PC-9 (cell line): ENCODE measurements at regions not wholly inside any gene's neighbourhood (a gene's known extent, or its start where the extent isn't known, plus 50 kb on each side); places are given as distances from the start of the nearest gene placed in this dataset.
"Not testable (repeated sequence)": the region's sequence is repeated elsewhere in the genome, so short reads cannot be mapped to it uniquely, and the experiment has no call there.

Source experiments
- BruUV-seq: library from RNA; stranded (reverse); fragments of 400-500 nt; replicated peaks from 2 replicates; lab custom pipeline; 2021; lab: Mats Ljungman, UMichigan
- CTCF ChIA-PET: fragments of 300-600 bp; sonication (Branson Sonifier 250); formaldehyde crosslinking; loops from one replicate; lab custom pipeline; 2022; ENCODE audit warnings: antibody characterized with exemption; lab: Charles Lee
- POLR2A ChIA-PET: fragments of 300-600 bp; sonication (Branson Sonifier 250); formaldehyde crosslinking; loops from one replicate; lab custom pipeline; 2022; ENCODE audit warnings: antibody characterized with exemption; ENCODE audit not compliant: unreplicated experiment; lab: Charles Lee
- DNase-seq, 2 experiments: peaks; one replicate each; pipeline versions ENCODE4 v3.0.0 to v3.0.0-alpha.2; 2015 to 2022; ENCODE audit warnings: mixed read lengths in 1 of 2
- H2AFZ ChIP-seq: fragments of 200-600 bp; sonication (generic); 2 replicates; pipeline ENCODE4 v1.8.1; 2017; ENCODE audit warnings: antibody characterized with exemption
- H3F3A ChIP-seq: fragments of 200-600 bp; sonication (generic); 2 replicates; pipeline ENCODE4 v1.8.1; 2017; ENCODE audit warnings: antibody characterized with exemption, mild to moderate bottlenecking, low read depth; ENCODE audit not compliant: insufficient read depth
- H3K27ac ChIP-seq: fragments of 200-600 bp; sonication (generic); 2 replicates; pipeline ENCODE4 v1.6.1; 2016; ENCODE audit warnings: mixed run types
- H3K27me3 ChIP-seq: fragments of 200-600 bp; sonication (generic); 2 replicates; pipeline ENCODE4 v1.6.1; 2016; ENCODE audit warnings: low read depth, mixed run types; ENCODE audit not compliant: insufficient read depth
- H3K36me3 ChIP-seq: fragments of 200-600 bp; sonication (generic); 2 replicates; pipeline ENCODE4 v1.6.1; 2016; ENCODE audit warnings: low read depth, mixed run types
- H3K4me1 ChIP-seq: fragments of 200-600 bp; sonication (generic); replicated peaks from 2 replicates; pipeline ENCODE4 v1.6.1; 2016; ENCODE audit warnings: mixed run types; ENCODE audit not compliant: insufficient read depth
- H3K4me2 ChIP-seq: fragments of 200-600 bp; sonication (generic); 2 replicates; pipeline ENCODE4 v1.6.1; 2017; ENCODE audit warnings: mixed run types
- H3K4me3 ChIP-seq: fragments of 200-600 bp; sonication (generic); 2 replicates; pipeline ENCODE4 v1.6.1; 2016; ENCODE audit warnings: mixed run types
- H3K79me2 ChIP-seq: fragments of 200-600 bp; sonication (generic); 2 replicates; pipeline ENCODE4 v1.6.1; 2017; ENCODE audit warnings: low read depth, mixed run types
- H3K9me2 ChIP-seq: fragments of 200-600 bp; sonication (generic); 2 replicates; pipeline ENCODE4 v1.8.1; 2017; ENCODE audit warnings: mild to moderate bottlenecking; ENCODE audit not compliant: insufficient read depth
- H3K9me3 ChIP-seq: fragments of 200-600 bp; sonication (generic); 2 replicates; pipeline ENCODE4 v1.8.1; 2016; ENCODE audit warnings: low read depth; ENCODE audit not compliant: insufficient read depth
- H4K20me1 ChIP-seq: fragments of 200-600 bp; sonication (generic); 2 replicates; pipeline ENCODE4 v1.8.1; 2017; ENCODE audit not compliant: insufficient read depth
- CTCF ChIP-seq: fragments of 200-600 bp; sonication (generic); conservative IDR thresholded peaks from 2 replicates; pipeline ENCODE4 v1.6.1; 2017; ENCODE audit warnings: mixed run types, antibody characterized with exemption, mild to moderate bottlenecking, moderate library complexity
- EZH2 ChIP-seq: fragments of 200-600 bp; sonication (generic); IDR thresholded peaks from 2 replicates; pipeline ENCODE4 v1.8.0; 2017; ENCODE audit warnings: antibody characterized with exemption, low read depth
- intact Hi-C: fragments of 100-400 bp; cut with micrococcal nuclease; formaldehyde crosslinking; loops from one replicate; pipeline ENCODE4 v1.10.0; 2022; ENCODE audit not compliant: unreplicated experiment

DNA sequence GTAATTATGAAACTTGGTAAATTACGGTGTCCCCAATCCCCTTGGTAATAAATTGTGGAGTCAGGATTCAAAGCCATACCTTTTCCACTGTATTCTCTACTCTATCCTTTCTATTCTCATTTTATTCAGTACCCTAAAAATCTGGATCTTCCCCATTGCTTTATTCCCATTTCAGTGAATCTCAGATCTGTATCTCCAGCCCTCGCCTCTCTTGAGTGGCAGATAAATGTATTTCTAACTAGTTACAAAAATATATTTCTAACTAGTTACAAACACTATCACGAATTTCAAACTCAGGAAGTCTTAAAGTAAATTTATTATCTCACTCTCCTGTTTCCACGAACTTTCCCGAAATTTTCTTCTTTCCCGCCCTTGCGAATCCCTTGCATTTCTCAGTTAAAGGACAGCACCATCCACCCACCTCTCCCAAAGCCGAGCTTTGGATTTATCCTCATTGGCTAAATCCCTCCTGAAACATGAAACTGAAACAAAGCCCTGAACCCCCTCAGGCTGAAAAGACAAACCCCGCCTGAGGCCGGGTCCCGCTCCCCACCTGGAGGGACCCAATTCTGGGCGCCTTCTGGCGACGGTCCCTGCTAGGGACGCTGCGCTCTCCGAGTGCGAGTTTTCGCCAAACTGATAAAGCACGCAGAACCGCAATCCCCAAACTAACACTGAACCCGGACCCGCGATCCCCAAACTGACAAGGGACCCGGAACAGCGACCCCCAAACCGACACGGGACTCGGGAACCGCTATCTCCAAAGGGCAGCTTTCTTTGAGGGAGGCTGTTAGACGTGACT, 164.3 kb upstream of the PABPC3 start:
- Histone ChIP-seq H3F3A (no peaks in the 10 kb centered on the region), H3K27me3 (peaks cover 6% of the 10 kb centered on the region; the same call in 1 of the 2 replicates), H2AFZ (no peak overlapping the region), H3K79me2 (no peaks in the 10 kb centered on the region), H3K9me2 (no peaks in the 10 kb centered on the region), H3K9me3 (no peaks in the 10 kb centered on the region), H3K4me3 (no peak overlapping the region), H4K20me1 (no peaks in the 10 kb centered on the region), H3K36me3 (no peaks in the 10 kb centered on the region), H3K4me2 (no peak overlapping the region), H3K27ac (no peak overlapping the region), H3K4me1 (no peaks in the 10 kb centered on the region)
- intact Hi-C loops, result no loop called here
- ChIA-PET POLR2A (no interaction called here), CTCF (no interaction called here)
- DNase-seq, result no peak
- TF ChIP-seq EZH2, result no peak
- TF ChIP-seq CTCF, result no peak
- BruUV-seq, result no TSS peak

DNA sequence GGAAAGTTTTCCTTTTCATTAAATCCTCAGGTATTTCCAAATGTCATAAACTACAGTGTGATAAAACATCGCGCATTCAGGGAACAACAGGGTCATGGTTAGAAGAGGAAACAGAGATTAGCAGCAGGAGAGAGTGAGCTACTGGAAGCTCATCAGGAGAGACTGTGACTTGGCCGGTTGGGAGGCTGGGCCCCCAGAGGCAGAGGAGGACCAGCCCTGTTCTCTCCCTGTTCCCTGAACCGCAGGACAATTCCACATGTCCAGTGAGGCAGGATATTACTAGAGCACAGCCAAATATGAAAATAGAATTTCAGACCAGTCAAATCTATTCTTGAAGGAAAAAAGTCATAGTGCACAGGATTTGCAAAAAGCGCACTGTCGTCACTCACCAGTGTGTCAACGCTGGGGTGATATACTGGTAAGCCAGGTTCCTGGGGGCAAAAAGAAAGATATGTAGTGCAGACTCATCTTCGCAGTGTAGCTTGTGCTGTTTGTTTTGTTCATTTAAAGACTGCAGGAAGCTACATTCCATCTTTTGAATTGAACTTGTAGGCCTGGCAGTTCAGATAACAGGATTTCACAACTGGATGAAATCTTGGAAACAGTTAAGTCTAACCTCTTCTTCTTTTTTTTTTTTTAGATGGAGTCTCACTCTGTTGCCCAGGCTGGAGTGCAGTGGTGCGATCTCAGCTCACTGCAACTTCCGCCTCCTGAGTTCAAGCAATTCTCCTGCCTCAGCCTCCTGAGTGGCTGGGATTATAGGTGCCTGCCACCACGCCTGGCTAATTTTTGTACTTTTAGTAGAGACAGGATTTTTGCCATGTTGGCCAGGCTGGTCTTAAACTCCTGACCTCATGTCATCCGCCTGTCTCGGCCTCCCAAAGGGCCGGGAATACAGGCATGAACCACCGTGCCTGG, 162.6 kb upstream of the PABPC3 start:
- BruUV-seq, H3K27ac ChIP-seq, H3K27me3 ChIP-seq, H3K4me2 ChIP-seq, DNase-seq, H3K36me3 ChIP-seq, H3F3A ChIP-seq, CTCF ChIA-PET, H3K4me1 ChIP-seq, intact Hi-C loops, H3K9me3 ChIP-seq, H3K9me2 ChIP-seq, H3K79me2 ChIP-seq, H3K4me3 ChIP-seq, H4K20me1 ChIP-seq, H2AFZ ChIP-seq: not testable (repeated sequence)
- POLR2A ChIA-PET, result interaction anchor here (0.6 kb wide), 1 partner anchor 161 kb away, joined by 3 read pairs; no protein-coding TSS in a partner anchor

- DNase-seq, H2AFZ ChIP-seq, CTCF ChIA-PET, POLR2A ChIA-PET, H3K9me2 ChIP-seq, H3K4me1 ChIP-seq, H3K4me2 ChIP-seq, H3K27me3 ChIP-seq, intact Hi-C loops, H3K79me2 ChIP-seq, H3K9me3 ChIP-seq, H3K27ac ChIP-seq, H3F3A ChIP-seq, H3K4me3 ChIP-seq, BruUV-seq, H3K36me3 ChIP-seq, H4K20me1 ChIP-seq: not testable (repeated sequence)
Measured at GRCh38 chr13:24934024-24934385, 161.9 kb upstream of the PABPC3 start.

- CTCF ChIA-PET, result interaction anchor here (0.6 kb wide), 1 partner anchor 580 kb away, joined by 3 read pairs; no protein-coding TSS in a partner anchor
- H3K27me3 ChIP-seq, result no peaks in the 10 kb centered on the region
- intact Hi-C loops, result no loop called here
- no peak overlapping the region for H3K27ac ChIP-seq
- no peaks in the 10 kb centered on the region for H3K36me3 ChIP-seq
- no peaks in the 10 kb centered on the region for H4K20me1 ChIP-seq
- DNase-seq, result no peak
- POLR2A ChIA-PET, result no interaction called here
- H3K4me1 ChIP-seq, result no peaks in the 10 kb centered on the region
- H3K9me3 ChIP-seq, result no peaks in the 10 kb centered on the region
- no peak overlapping the region for H3K4me3 ChIP-seq
- H3K79me2 ChIP-seq, result no peaks in the 10 kb centered on the region
- TF ChIP-seq EZH2 (no peak), CTCF (no peak)
- no peak overlapping the region for H2AFZ ChIP-seq
- H3K4me2 ChIP-seq, result no peak overlapping the region
- H3F3A ChIP-seq, result no peaks in the 10 kb centered on the region
- no TSS peak for BruUV-seq
- no peaks in the 10 kb centered on the region for H3K9me2 ChIP-seq
Measured at GRCh38 chr13:24938966-24939365, 157.0 kb upstream of the PABPC3 start.

GRCh38 chr13:24941023-24941713, 154.8 kb upstream of the PABPC3 start:
- BruUV-seq, POLR2A ChIA-PET, H3K27me3 ChIP-seq, H3K9me2 ChIP-seq, DNase-seq, H3K79me2 ChIP-seq, CTCF ChIA-PET, H3K27ac ChIP-seq, intact Hi-C loops, H3K4me2 ChIP-seq, H2AFZ ChIP-seq, H4K20me1 ChIP-seq, H3K36me3 ChIP-seq, H3K4me3 ChIP-seq, H3K4me1 ChIP-seq, H3F3A ChIP-seq, H3K9me3 ChIP-seq: not testable (repeated sequence)
